H7 (cell line): ENCODE measurements at regions not wholly inside any gene's neighbourhood (a gene's known extent, or its start where the extent isn't known, plus 50 kb on each side); places are given as distances from the start of the nearest gene placed in this dataset.

ENCODE experiments used
- DNase-seq: peaks from one replicate; pipeline ENCODE4 v3.0.0; 2012
- H3K27me3 ChIP-seq: 2 replicates; pipeline ENCODE4 v1.6.0; 2011; ENCODE audit warnings: mild to moderate bottlenecking, low read length; ENCODE audit not compliant: control insufficient read depth, insufficient read depth
- H3K36me3 ChIP-seq: replicated peaks from 2 replicates; pipeline ENCODE4 v1.5.1; 2011; ENCODE audit warnings: low read length; ENCODE audit not compliant: control insufficient read depth, insufficient read depth
- H3K4me3 ChIP-seq: 2 replicates; pipeline ENCODE4 v1.5.1; 2011; ENCODE audit warnings: low read depth, mild to moderate bottlenecking, control low read depth, low read length, moderate library complexity; ENCODE audit not compliant: insufficient read depth

GRCh38 chr13:67664502-67664901 lies 434.4 kb upstream of the PCDH9 start:
- DNase-seq, result no peak
- no peaks in the 10 kb centered on the region for H3K27me3 ChIP-seq
- no peak overlapping the region for H3K4me3 ChIP-seq
- no peaks in the 10 kb centered on the region for H3K36me3 ChIP-seq

- H3K4me3 ChIP-seq, result no peak overlapping the region
- DNase-seq, result no peak
- H3K36me3 ChIP-seq, result no peaks in the 10 kb centered on the region
- H3K27me3 ChIP-seq, result no peaks in the 10 kb centered on the region
Observed at GRCh38 chr13:67662997-67663396, 432.9 kb upstream of the PCDH9 start.

GRCh38 chr13:67652887-67653286 lies 422.8 kb upstream of the PCDH9 start:
- Histone ChIP-seq H3K36me3 (no peaks in the 10 kb centered on the region), H3K27me3 (no peaks in the 10 kb centered on the region), H3K4me3 (no peak overlapping the region)
- no peak for DNase-seq

GRCh38 chr13:67651908-67652465 lies 421.9 kb upstream of the PCDH9 start:
- no peaks in the 10 kb centered on the region for H3K36me3 ChIP-seq
- no peaks in the 10 kb centered on the region for H3K27me3 ChIP-seq
- H3K4me3 ChIP-seq, result no peak overlapping the region
- DNase-seq, result no peak

- DNase-seq, result no peak
- no peaks in the 10 kb centered on the region for H3K27me3 ChIP-seq
- no peaks in the 10 kb centered on the region for H3K36me3 ChIP-seq
- no peak overlapping the region for H3K4me3 ChIP-seq
Observed at GRCh38 chr13:67650471-67650870, 420.3 kb upstream of the PCDH9 start.

- Histone ChIP-seq H3K27me3 (no peaks in the 10 kb centered on the region), H3K4me3 (no peak overlapping the region), H3K36me3 (no peaks in the 10 kb centered on the region)
- DNase-seq, result no peak
Observed at GRCh38 chr13:67645874-67646467, 415.8 kb upstream of the PCDH9 start.

- no peak for DNase-seq
- Histone ChIP-seq H3K4me3 (no peak overlapping the region), H3K36me3 (no peaks in the 10 kb centered on the region), H3K27me3 (no peaks in the 10 kb centered on the region)
Observed at GRCh38 chr13:67643516-67644055, 413.4 kb upstream of the PCDH9 start.

- H3K27me3 ChIP-seq, result no peaks in the 10 kb centered on the region
- H3K4me3 ChIP-seq, result no peak overlapping the region
- DNase-seq, result no peak
- no peaks in the 10 kb centered on the region for H3K36me3 ChIP-seq
Observed at GRCh38 chr13:67642657-67643056, 412.5 kb upstream of the PCDH9 start.

- Histone ChIP-seq H3K4me3 (no peak overlapping the region), H3K36me3 (no peaks in the 10 kb centered on the region), H3K27me3 (no peaks in the 10 kb centered on the region)
- no peak for DNase-seq
Observed at GRCh38 chr13:67635754-67636153, 405.6 kb upstream of the PCDH9 start.

GRCh38 chr13:67632590-67632989 lies 402.5 kb upstream of the PCDH9 start:
- no peaks in the 10 kb centered on the region for H3K27me3 ChIP-seq

GRCh38 chr13:67630640-67631039 lies 400.5 kb upstream of the PCDH9 start:
- Histone ChIP-seq H3K27me3 (no peaks in the 10 kb centered on the region), H3K4me3 (no peak overlapping the region), H3K36me3 (no peaks in the 10 kb centered on the region)
- DNase-seq, result no peak

More at GRCh38 chr13:67632590-67632989, 402.5 kb upstream of the PCDH9 start:
- H3K4me3 ChIP-seq, result no peak overlapping the region
- H3K36me3 ChIP-seq, result no peaks in the 10 kb centered on the region
- DNase-seq, result no peak

GRCh38 chr13:67623630-67624029 lies 393.5 kb upstream of the PCDH9 start:
- DNase-seq, result no peak
- Histone ChIP-seq H3K4me3 (no peak overlapping the region), H3K36me3 (no peaks in the 10 kb centered on the region), H3K27me3 (no peaks in the 10 kb centered on the region)

- DNase-seq, result no peak
- Histone ChIP-seq H3K36me3 (no peaks in the 10 kb centered on the region), H3K27me3 (no peaks in the 10 kb centered on the region), H3K4me3 (no peak overlapping the region)
Observed at GRCh38 chr13:67620665-67621064, 390.5 kb upstream of the PCDH9 start.

GRCh38 chr13:67619995-67620380 lies 389.9 kb upstream of the PCDH9 start:
- DNase-seq, result no peak
- H3K4me3 ChIP-seq, result no peak overlapping the region
- H3K27me3 ChIP-seq, result no peaks in the 10 kb centered on the region
- no peaks in the 10 kb centered on the region for H3K36me3 ChIP-seq

GRCh38 chr13:67619351-67619994 lies 389.3 kb upstream of the PCDH9 start:
- DNase-seq, result no peak
- H3K27me3 ChIP-seq, result no peaks in the 10 kb centered on the region
- H3K4me3 ChIP-seq, result no peak overlapping the region
- H3K36me3 ChIP-seq, result no peaks in the 10 kb centered on the region
